ENCODE measurements at regions not wholly inside any gene's neighbourhood (a gene's known extent, or its start where the extent isn't known, plus 50 kb on each side); places are given as distances from the start of the nearest gene placed in this dataset.

DNA sequence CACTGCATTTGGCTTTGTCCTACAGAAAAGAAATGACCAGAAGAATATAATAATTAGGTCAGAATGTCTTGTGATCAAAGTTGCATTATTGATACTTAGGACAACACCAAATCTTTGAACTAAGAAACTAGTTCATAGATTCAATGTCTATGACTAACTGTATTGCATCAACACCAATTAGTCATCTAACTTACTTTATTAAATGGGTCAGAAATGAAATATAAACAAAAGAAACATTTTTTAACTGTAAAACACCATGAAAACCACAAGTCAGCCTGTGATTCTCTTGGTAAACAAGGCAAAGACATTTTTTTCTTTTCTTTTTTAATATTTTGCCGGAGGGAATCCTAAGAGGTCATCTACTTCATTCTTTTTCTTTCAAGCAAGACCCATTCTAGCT, 114.1 kb upstream of the HDDC2 start:
- ChIA-PET POLR2A (ENCODE audit: partially characterized antibody) (no interaction called here), CTCF (ENCODE audit: partially characterized antibody) (interaction anchor here (1.3 kb wide), 1 partner anchor 59 kb away, joined by 3 read pairs; no protein-coding TSS in a partner anchor)
- Histone ChIP-seq H3K27ac (ENCODE audit: low read depth, low read length) (no peak overlapping the region), H2BK20ac (ENCODE audit: low read length) (no peak overlapping the region), H3K4me1 (replicated peaks in 1 of 4; ENCODE audit: control insufficient read depth in 3 of 4, insufficient read depth in 4 of 4, low read length in 3 of 4) (0 out of 7 replicates have a peak, but pooled peaks cover 0 to under 1% (median 0%) of the 10 kb centered on the region in 4 experiments), H3K9me3 (ENCODE audit: insufficient read depth in 2 of 2, low read depth in 1 of 2, low read length in 1 of 2) (peaks cover 3 to 5% of the 10 kb centered on the region in 2 experiments; a peak in 2 of 4 replicates), H3K27me3 (replicated peaks in 1 of 4; ENCODE audit: control insufficient read depth in 3 of 4, extremely low read depth in 1 of 4, insufficient read depth in 3 of 4, low read length in 3 of 4) (no peaks in the 10 kb centered on the region), H4K20me1 (replicated peaks in 1 of 2; ENCODE audit: control insufficient read depth in 1 of 2, insufficient read depth in 2 of 2, low read length in 2 of 2) (no peaks in the 10 kb centered on the region), H3K56ac (replicated peaks; ENCODE audit: insufficient read length, low read depth, low read length) (no peak overlapping the region), H2BK12ac (ENCODE audit: low read depth, low read length) (no peak overlapping the region), H3K4ac (replicated peaks; ENCODE audit: insufficient read length, low read depth, low read length) (no peak overlapping the region), H4K5ac (ENCODE audit: insufficient read length, low read depth, low read length) (no peak overlapping the region), H2AFZ (ENCODE audit: low read length) (no peak overlapping the region), H2BK15ac (ENCODE audit: low read length) (no peak overlapping the region), H3K36me3 (ENCODE audit: control insufficient read depth in 2 of 4, insufficient read depth in 4 of 4, low read length in 3 of 4) (no peaks in the 10 kb centered on the region), H2AK5ac (ENCODE audit: low read depth, low read length) (no peak overlapping the region), H3K18ac (ENCODE audit: extremely low read depth, low read length) (no peak overlapping the region), H3K9ac (replicated peaks in 1 of 4; ENCODE audit: extremely low read depth in 1 of 4, low read depth in 3 of 4, low read length in 3 of 4) (no peak overlapping the region), H3K4me2 (ENCODE audit: insufficient read depth in 1 of 2, low read depth in 2 of 2, low read length in 2 of 2) (no peak overlapping the region), H3K79me2 (ENCODE audit: control insufficient read depth in 1 of 2, insufficient read depth in 2 of 2, low read length in 2 of 2) (no peaks in the 10 kb centered on the region), H4K91ac (replicated peaks; ENCODE audit: insufficient read length, low read length) (no peak overlapping the region), H4K8ac (ENCODE audit: extremely low read depth, insufficient read depth, low read length) (no peak overlapping the region), H3K4me3 (ENCODE audit: extremely low read depth in 1 of 4, insufficient read depth in 2 of 4, low read depth in 3 of 4, low read length in 4 of 4) (no peak overlapping the region), H3K14ac (ENCODE audit: insufficient read length) (no peak overlapping the region), H2BK5ac (ENCODE audit: low read depth, low read length) (no peak overlapping the region), H3K79me1 (ENCODE audit: low read depth, low read length) (no peaks in the 10 kb centered on the region), H3K23ac (ENCODE audit: insufficient read length) (no peak overlapping the region), H3K23me2 (ENCODE audit: low read depth, low read length) (no peaks in the 10 kb centered on the region), H2BK120ac (replicated peaks; ENCODE audit: low read depth, low read length) (no peak overlapping the region)
- FAIRE-seq (no peak), DNase-seq (ENCODE audit: low read depth in 1 of 2, low spot score in 2 of 2) (no peak)
- no peak for TF ChIP-seq RFX5 (IDR thresholded peaks at IDR 0.05; ENCODE audit: borderline replicate concordance, low read depth, low read length)
- no peak for TF ChIP-seq GTF2F1 (IDR thresholded peaks at IDR 0.05; ENCODE audit: borderline replicate concordance, low read depth, low read length)
- TF ChIP-seq KDM1A (IDR thresholded peaks at IDR 0.05; ENCODE audit: borderline replicate concordance, low read length), result no peak
- no peak for TF ChIP-seq SP4 (IDR thresholded peaks at IDR 0.05; ENCODE audit: low read length)
- 100% methylated on average over 1 of the region's 1 CpG; no CpG with 5 or more reads in 1 of the 2 experiments for WGBS, 2 experiments (ENCODE audit: extremely low coverage in 1 of 2, insufficient coverage in 1 of 2, insufficient read length in 1 of 2, insufficient replicate concordance in 2 of 2, low coverage in 1 of 2, low lambda C conversion rate in 2 of 2, missing lambda C conversion rate in 1 of 2)

All from H1 (cell line).